Subcutaneous abdominal adipose tissue (tissue), 5 donors: ENCODE measurements at regions not wholly inside any gene's neighbourhood (a gene's known extent, or its start where the extent isn't known, plus 50 kb on each side); places are given as distances from the start of the nearest gene placed in this dataset.

Source experiments
- H3K27ac ChIP-seq: one replicate; pipeline ENCODE4 v1.7.0; 2013; ENCODE audit warnings: low read depth, mild to moderate bottlenecking, inconsistent platforms, low read length, moderate library complexity
- H3K27me3 ChIP-seq, 5 donors: one replicate each; pipeline ENCODE4 v1.7.0; 2013; ENCODE audit warnings: low read length in 5 of 5, inconsistent platforms in 1 of 5; ENCODE audit not compliant: control insufficient read depth in 5 of 5, insufficient read depth in 4 of 5
- H3K36me3 ChIP-seq, 5 donors: one replicate each; pipeline ENCODE4 v1.7.0; 2013; ENCODE audit warnings: low read length in 5 of 5; ENCODE audit not compliant: control insufficient read depth in 5 of 5, insufficient read depth in 5 of 5
- H3K4me1 ChIP-seq, 5 donors: one replicate each; pipeline ENCODE4 v1.7.0; 2013; ENCODE audit warnings: low read length in 5 of 5, mild to moderate bottlenecking in 3 of 5, moderate library complexity in 1 of 5; ENCODE audit not compliant: control insufficient read depth in 5 of 5, insufficient read depth in 5 of 5
- H3K4me3 ChIP-seq, 5 donors: one replicate each; pipeline ENCODE4 v1.7.0; 2013; ENCODE audit warnings: low read length in 5 of 5, low read depth in 1 of 5
- H3K9ac ChIP-seq, 5 donors: one replicate each; pipeline ENCODE4 v1.7.0; 2013; ENCODE audit warnings: low read length in 5 of 5, mild to moderate bottlenecking in 4 of 5, moderate library complexity in 3 of 5
- H3K9me3 ChIP-seq, 5 donors: one replicate each; pipeline ENCODE4 v1.7.0; 2013; ENCODE audit warnings: low read length in 5 of 5; ENCODE audit not compliant: control insufficient read depth in 5 of 5
- donor health status: healthy.
- donor health status: healthy.
- donor health status: healthy.
- donor health status: healthy.
- donor health status: healthy.

- Histone ChIP-seq H3K27me3 (peaks cover 0 to 14% (median 5%) of the 10 kb centered on the region in 5 donors), H3K4me3 (no peak overlapping the region), H3K9ac (no peak overlapping the region), H3K27ac (no peak overlapping the region), H3K9me3 (no peaks in the 10 kb centered on the region), H3K36me3 (no peaks in the 10 kb centered on the region), H3K4me1 (peaks cover 2 to 18% (median 13%) of the 10 kb centered on the region in 5 donors)
Measured at GRCh38 chr3:127067116-127067910, 84.4 kb downstream of the PLXNA1 start.

GRCh38 chr3:127068111-127068810 is 85.3 kb downstream of the PLXNA1 start:
- H3K4me3 ChIP-seq: no peak overlapping the region
- H3K4me1 ChIP-seq: peaks cover 2 to 28% (median 21%) of the 10 kb centered on the region in 5 donors
- H3K27ac ChIP-seq: no peak overlapping the region
- H3K27me3 ChIP-seq: peaks cover 0 to 14% (median 5%) of the 10 kb centered on the region in 5 donors
- H3K9ac ChIP-seq: no peak overlapping the region
- H3K9me3 ChIP-seq: no peaks in the 10 kb centered on the region
- H3K36me3 ChIP-seq: no peaks in the 10 kb centered on the region

- no peaks in the 10 kb centered on the region for H3K36me3 ChIP-seq
- H3K9me3 ChIP-seq: no peaks in the 10 kb centered on the region
- H3K27ac ChIP-seq: no peak overlapping the region
- no peak overlapping the region for H3K9ac ChIP-seq
- peaks cover 0 to 14% (median 5%) of the 10 kb centered on the region in 5 donors for H3K27me3 ChIP-seq
- peaks cover 4 to 34% (median 26%) of the 10 kb centered on the region in 5 donors for H3K4me1 ChIP-seq
- H3K4me3 ChIP-seq: no peak overlapping the region
Measured at GRCh38 chr3:127068871-127069270, 86.0 kb downstream of the PLXNA1 start.

GRCh38 chr3:127069814-127070440 is 87.0 kb downstream of the PLXNA1 start:
- Histone ChIP-seq H3K9ac (no peak overlapping the region), H3K36me3 (no peaks in the 10 kb centered on the region), H3K27me3 (peaks cover 0 to 14% (median 5%) of the 10 kb centered on the region in 5 donors), H3K4me1 (peaks cover 5 to 44% (median 37%) of the 10 kb centered on the region in 5 donors), H3K4me3 (no peak overlapping the region), H3K27ac (no peak overlapping the region), H3K9me3 (peaks cover 0 to 4% (median 0%) of the 10 kb centered on the region in 5 donors)

GRCh38 chr3:127070776-127071175 is 87.9 kb downstream of the PLXNA1 start:
- Histone ChIP-seq H3K9ac (no peak overlapping the region), H3K27ac (no peak overlapping the region)

GRCh38 chr3:127071597-127072001 is 88.7 kb downstream of the PLXNA1 start:
- H3K9me3 ChIP-seq: peaks cover 0 to 5% (median 0%) of the 10 kb centered on the region in 5 donors
- H3K27ac ChIP-seq: no peak overlapping the region
- no peaks in the 10 kb centered on the region for H3K36me3 ChIP-seq
- H3K4me3 ChIP-seq: no peak overlapping the region
- peaks cover 5 to 37% (median 25%) of the 10 kb centered on the region in 5 donors for H3K4me1 ChIP-seq
- H3K27me3 ChIP-seq: peaks cover 0 to 14% (median 5%) of the 10 kb centered on the region in 5 donors
- no peak overlapping the region for H3K9ac ChIP-seq

More at GRCh38 chr3:127070776-127071175, 87.9 kb downstream of the PLXNA1 start:
- Histone ChIP-seq H3K27me3 (peaks cover 0 to 14% (median 5%) of the 10 kb centered on the region in 5 donors), H3K9me3 (peaks cover 0 to 5% (median 0%) of the 10 kb centered on the region in 5 donors), H3K4me3 (no peak overlapping the region), H3K36me3 (no peaks in the 10 kb centered on the region), H3K4me1 (peaks cover 5 to 42% (median 31%) of the 10 kb centered on the region in 5 donors)

GRCh38 chr3:127072221-127072771 is 89.4 kb downstream of the PLXNA1 start:
- Histone ChIP-seq H3K27ac (no peak overlapping the region), H3K36me3 (no peaks in the 10 kb centered on the region), H3K9ac (no peak overlapping the region), H3K4me1 (peaks cover 5 to 34% (median 25%) of the 10 kb centered on the region in 5 donors), H3K4me3 (no peak overlapping the region), H3K9me3 (peaks cover 0 to 5% (median 0%) of the 10 kb centered on the region in 5 donors), H3K27me3 (peaks cover 0 to 11% (median 5%) of the 10 kb centered on the region in 5 donors)

- Histone ChIP-seq H3K27me3 (peaks cover 0 to 11% (median 3%) of the 10 kb centered on the region in 5 donors), H3K9ac (no peak overlapping the region), H3K4me3 (no peak overlapping the region), H3K27ac (no peak overlapping the region), H3K4me1 (peaks cover 5 to 34% (median 25%) of the 10 kb centered on the region in 5 donors), H3K36me3 (no peaks in the 10 kb centered on the region), H3K9me3 (peaks cover 0 to 5% (median 0%) of the 10 kb centered on the region in 5 donors)
Measured at GRCh38 chr3:127072971-127073783, 90.3 kb downstream of the PLXNA1 start.
